Adrenal gland (tissue), 5 donors: ENCODE measurements at regions not wholly inside any gene's neighbourhood (a gene's known extent, or its start where the extent isn't known, plus 50 kb on each side); places are given as distances from the start of the nearest gene placed in this dataset.

ENCODE experiments used
- POLR2A ChIP-seq, 2 donors: fragments of 450-650 bp; IDR thresholded peaks; one replicate each; pipeline ENCODE4 v1.6.1; 2017; ENCODE audit warnings: antibody characterized with exemption in 2 of 2, mild to moderate bottlenecking in 2 of 2, moderate library complexity in 1 of 2
- TF ChIP-seq, protein P1 (sequence below), 6 experiments: fragments of 450-650 bp in 4 of 6; fragments of 200-600 bp in 2 of 6; sonication (generic) in 1 of 6; IDR thresholded peaks; 1 replicate in 5 of 6; 2 replicates in 1 of 6; pipeline versions ENCODE4 v1.5.1 to v1.8.0; 2016 to 2021; ENCODE audit warnings: antibody characterized with exemption in 6 of 6, mild to moderate bottlenecking in 2 of 6, moderate library complexity in 1 of 6
- donor health status: DM: no; HTN: no; CAD: no.

- TF ChIP-seq, protein P1, sequence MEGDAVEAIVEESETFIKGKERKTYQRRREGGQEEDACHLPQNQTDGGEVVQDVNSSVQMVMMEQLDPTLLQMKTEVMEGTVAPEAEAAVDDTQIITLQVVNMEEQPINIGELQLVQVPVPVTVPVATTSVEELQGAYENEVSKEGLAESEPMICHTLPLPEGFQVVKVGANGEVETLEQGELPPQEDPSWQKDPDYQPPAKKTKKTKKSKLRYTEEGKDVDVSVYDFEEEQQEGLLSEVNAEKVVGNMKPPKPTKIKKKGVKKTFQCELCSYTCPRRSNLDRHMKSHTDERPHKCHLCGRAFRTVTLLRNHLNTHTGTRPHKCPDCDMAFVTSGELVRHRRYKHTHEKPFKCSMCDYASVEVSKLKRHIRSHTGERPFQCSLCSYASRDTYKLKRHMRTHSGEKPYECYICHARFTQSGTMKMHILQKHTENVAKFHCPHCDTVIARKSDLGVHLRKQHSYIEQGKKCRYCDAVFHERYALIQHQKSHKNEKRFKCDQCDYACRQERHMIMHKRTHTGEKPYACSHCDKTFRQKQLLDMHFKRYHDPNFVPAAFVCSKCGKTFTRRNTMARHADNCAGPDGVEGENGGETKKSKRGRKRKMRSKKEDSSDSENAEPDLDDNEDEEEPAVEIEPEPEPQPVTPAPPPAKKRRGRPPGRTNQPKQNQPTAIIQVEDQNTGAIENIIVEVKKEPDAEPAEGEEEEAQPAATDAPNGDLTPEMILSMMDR (IDR thresholded peaks at IDR 0.05), result no peak
- peak in 1 of 2 donors; percentile 81 for TF ChIP-seq POLR2A (IDR thresholded peaks at IDR 0.05)
These were observed 79.7 kb upstream of the MBNL2 start for GRCh38 chr13:97142452-97142851.
